SK-N-MC (cell line): ENCODE measurements at regions not wholly inside any gene's neighbourhood (a gene's known extent, or its start where the extent isn't known, plus 50 kb on each side); places are given as distances from the start of the nearest gene placed in this dataset.

Experiments used
- DNase-seq: peaks from one replicate; pipeline ENCODE4 v3.0.0-alpha.2; 2011; ENCODE audit warnings: low read depth, low spot score
- H3K27ac ChIP-seq: fragments of 200-600 bp; sonication (generic); 2 replicates; pipeline ENCODE4 v1.5.1; 2016; ENCODE audit warnings: mixed run types
- H3K36me3 ChIP-seq: fragments of 200-600 bp; sonication (generic); 2 replicates; pipeline ENCODE4 v1.6.1; 2017; ENCODE audit warnings: antibody characterized with exemption, low read length, mixed read lengths; ENCODE audit not compliant: insufficient read depth
- H3K4me3 ChIP-seq: fragments of 200-600 bp; sonication (generic); 2 replicates; pipeline ENCODE4 v1.5.1; 2016
- H3K9ac ChIP-seq: fragments of 200-600 bp; sonication (generic); 2 replicates; pipeline ENCODE4 v1.8.0; 2017; ENCODE audit warnings: mixed run types, mixed read lengths; ENCODE audit not compliant: insufficient read length
- H3K9me3 ChIP-seq: fragments of 200-600 bp; sonication (generic); 2 replicates; pipeline ENCODE4 v1.6.1; 2017; ENCODE audit warnings: low read depth, mild to moderate bottlenecking, antibody characterized with exemption, low read length, moderate library complexity, mixed read lengths
- EZH2 ChIP-seq: fragments of 200-600 bp; sonication (generic); IDR thresholded peaks from one replicate; pipeline ENCODE4 v1.6.1; 2017; ENCODE audit warnings: antibody characterized with exemption
- FOXP2 ChIP-seq: optimal IDR thresholded peaks from 2 replicates; pipeline ENCODE3; 2011; ENCODE audit warnings: mild to moderate bottlenecking, moderate library complexity; ENCODE audit not compliant: insufficient read depth; ENCODE audit errors: extremely low read length, control extremely low read depth
- POLR2AphosphoS5 ChIP-seq: IDR thresholded peaks from 2 replicates; pipeline ENCODE4 v1.6.1; 2012; ENCODE audit warnings: mild to moderate bottlenecking, low read depth, low read length, borderline replicate concordance

- no peak for DNase-seq
- Histone ChIP-seq H3K36me3 (no peaks in the 10 kb centered on the region), H3K9ac (no peak overlapping the region), H3K9me3 (no peaks in the 10 kb centered on the region), H3K4me3 (no peak overlapping the region), H3K27ac (no peak overlapping the region)
- TF ChIP-seq POLR2AphosphoS5 = no peak
- no peak for TF ChIP-seq EZH2
- no peak for TF ChIP-seq FOXP2
These were observed 173.0 kb downstream of the WSCD1 start for GRCh38 chr17:6243186-6243585.

- H3K36me3 ChIP-seq = no peaks in the 10 kb centered on the region
- H3K9ac ChIP-seq = no peak overlapping the region
- TF ChIP-seq POLR2AphosphoS5 = no peak
- H3K9me3 ChIP-seq = no peaks in the 10 kb centered on the region
- H3K27ac ChIP-seq = no peak overlapping the region
- no peak overlapping the region for H3K4me3 ChIP-seq
- DNase-seq = no peak
These were observed 171.8 kb downstream of the WSCD1 start for GRCh38 chr17:6241996-6242395.

GRCh38 chr17:6241381-6241780 lies 171.2 kb downstream of the WSCD1 start:
- DNase-seq = no peak
- Histone ChIP-seq H3K9ac (no peak overlapping the region), H3K27ac (no peak overlapping the region), H3K4me3 (no peak overlapping the region), H3K9me3 (no peaks in the 10 kb centered on the region), H3K36me3 (no peaks in the 10 kb centered on the region)
- no peak for TF ChIP-seq EZH2

- Histone ChIP-seq H3K9me3 (no peaks in the 10 kb centered on the region), H3K27ac (no peak overlapping the region), H3K36me3 (no peaks in the 10 kb centered on the region), H3K9ac (no peak overlapping the region), H3K4me3 (no peak overlapping the region)
- TF ChIP-seq FOXP2 (no peak), EZH2 (no peak), POLR2AphosphoS5 (no peak)
- DNase-seq = no peak
These were observed 170.4 kb downstream of the WSCD1 start for GRCh38 chr17:6240601-6241000.

- no peak overlapping the region for H3K9ac ChIP-seq
- H3K4me3 ChIP-seq = no peak overlapping the region
- TF ChIP-seq EZH2 (no peak), FOXP2 (no peak), POLR2AphosphoS5 (no peak)
- no peaks in the 10 kb centered on the region for H3K36me3 ChIP-seq
- H3K27ac ChIP-seq = no peak overlapping the region
- DNase-seq = no peak
- H3K9me3 ChIP-seq = no peaks in the 10 kb centered on the region
These were observed 169.8 kb downstream of the WSCD1 start for GRCh38 chr17:6240001-6240400.

- Histone ChIP-seq H3K9ac (no peak overlapping the region), H3K9me3 (no peaks in the 10 kb centered on the region), H3K4me3 (no peak overlapping the region), H3K36me3 (no peaks in the 10 kb centered on the region), H3K27ac (no peak overlapping the region)
- no peak for DNase-seq
- no peak for TF ChIP-seq POLR2AphosphoS5
- no peak for TF ChIP-seq EZH2
- no peak for TF ChIP-seq FOXP2
These were observed 169.1 kb downstream of the WSCD1 start for GRCh38 chr17:6239241-6239798.

- DNase-seq = no peak
- Histone ChIP-seq H3K36me3 (no peaks in the 10 kb centered on the region), H3K27ac (no peak overlapping the region), H3K9ac (no peak overlapping the region), H3K9me3 (no peaks in the 10 kb centered on the region), H3K4me3 (no peak overlapping the region)
- TF ChIP-seq POLR2AphosphoS5 (no peak), FOXP2 (no peak), EZH2 (no peak)
These were observed 163.7 kb downstream of the WSCD1 start for GRCh38 chr17:6233856-6234255.

- DNase-seq = no peak
- H3K9ac ChIP-seq = no peak overlapping the region
- no peaks in the 10 kb centered on the region for H3K36me3 ChIP-seq
- H3K27ac ChIP-seq = no peak overlapping the region
- TF ChIP-seq FOXP2 (no peak), POLR2AphosphoS5 (no peak), EZH2 (no peak)
- no peaks in the 10 kb centered on the region for H3K9me3 ChIP-seq
- H3K4me3 ChIP-seq = no peak overlapping the region
These were observed 163.2 kb downstream of the WSCD1 start for GRCh38 chr17:6233339-6233738.

- Histone ChIP-seq H3K9me3 (no peaks in the 10 kb centered on the region), H3K36me3 (no peaks in the 10 kb centered on the region), H3K9ac (no peak overlapping the region), H3K27ac (no peak overlapping the region), H3K4me3 (no peak overlapping the region)
- TF ChIP-seq FOXP2 (no peak), EZH2 (no peak), POLR2AphosphoS5 (no peak)
- no peak for DNase-seq
These were observed 162.5 kb downstream of the WSCD1 start for GRCh38 chr17:6232732-6233101.

- TF ChIP-seq POLR2AphosphoS5 = no peak
- TF ChIP-seq EZH2 = peak; percentile 32
- no peak for TF ChIP-seq FOXP2
- Histone ChIP-seq H3K9me3 (no peaks in the 10 kb centered on the region), H3K36me3 (no peaks in the 10 kb centered on the region), H3K9ac (no peak overlapping the region), H3K4me3 (no peak overlapping the region), H3K27ac (no peak overlapping the region)
- DNase-seq = no peak
These were observed 161.9 kb downstream of the WSCD1 start for GRCh38 chr17:6231886-6232731.
